NCI-H2227 (cell line): ENCODE measurements at regions not wholly inside any gene's neighbourhood (a gene's known extent, or its start where the extent isn't known, plus 50 kb on each side); places are given as distances from the start of the nearest gene placed in this dataset.
"Not testable (repeated sequence)": the region's sequence is repeated elsewhere in the genome, so short reads cannot be mapped to it uniquely, and the experiment has no call there.

Source experiments
- DNase-seq: peaks from one replicate; lab custom pipeline; 2025; ENCODE audit not compliant: unreplicated experiment; lab: John Stamatoyannopoulos, UW

GRCh38 chr12:105481392-105482300, 151.2 kb downstream of the C12orf75 start:
- DNase-seq: no peak

GRCh38 chr12:105482951-105483350, 152.5 kb downstream of the C12orf75 start:
- DNase-seq: no peak

- no peak for DNase-seq
Observed at GRCh38 chr12:105483691-105484090, 153.2 kb downstream of the C12orf75 start.

GRCh38 chr12:105485321-105485910, 154.9 kb downstream of the C12orf75 start:
- DNase-seq: no peak

- no peak for DNase-seq
Observed at GRCh38 chr12:105485921-105486320, 155.4 kb downstream of the C12orf75 start.

GRCh38 chr12:105487963-105488362, 157.5 kb downstream of the C12orf75 start:
- DNase-seq: no peak

GRCh38 chr12:105492591-105493545, 162.4 kb downstream of the C12orf75 start:
- DNase-seq: no peak

GRCh38 chr12:105499205-105499604, 168.7 kb downstream of the C12orf75 start:
- DNase-seq: no peak

- not testable (repeated sequence) for DNase-seq
Observed at GRCh38 chr12:105500676-105501075, 170.2 kb downstream of the C12orf75 start.

- no peak for DNase-seq
Observed at GRCh38 chr12:105502426-105502930, 172.0 kb downstream of the C12orf75 start.

- DNase-seq: no peak
Observed at GRCh38 chr12:105503619-105504018, 173.1 kb downstream of the C12orf75 start.

GRCh38 chr12:105504286-105504685, 173.8 kb downstream of the C12orf75 start:
- no peak for DNase-seq

GRCh38 chr12:105506678-105507310, 176.3 kb downstream of the C12orf75 start:
- DNase-seq: no peak

- no peak for DNase-seq
Observed at GRCh38 chr12:105507311-105508038, 177.0 kb downstream of the C12orf75 start.

GRCh38 chr12:105508096-105508495, 177.6 kb downstream of the C12orf75 start:
- no peak for DNase-seq

- no peak for DNase-seq
Observed at GRCh38 chr12:105510526-105510925, 180.0 kb downstream of the C12orf75 start.

GRCh38 chr12:105512861-105513260, 182.4 kb downstream of the C12orf75 start:
- not testable (repeated sequence) for DNase-seq

- no peak for DNase-seq
Observed at GRCh38 chr12:105522166-105522825, 191.8 kb downstream of the C12orf75 start.
